GM21528 (cell line): ENCODE measurements at regions not wholly inside any gene's neighbourhood (a gene's known extent, or its start where the extent isn't known, plus 50 kb on each side); places are given as distances from the start of the nearest gene placed in this dataset.
A peak's percentile ranks its signal among the peaks of the same experiment; 100 is the strongest.
"Not testable (repeated sequence)": the region's sequence is repeated elsewhere in the genome, so short reads cannot be mapped to it uniquely, and the experiment has no call there.

Experiments
- ATAC-seq: cut with Tn5 transposase; IDR thresholded peaks from one replicate; pipeline ENCODE4 v1.9.1; 2021; ENCODE audit warnings: mild to moderate bottlenecking, moderate library complexity; ENCODE audit not compliant: unreplicated experiment, low FRiP score

DNA sequence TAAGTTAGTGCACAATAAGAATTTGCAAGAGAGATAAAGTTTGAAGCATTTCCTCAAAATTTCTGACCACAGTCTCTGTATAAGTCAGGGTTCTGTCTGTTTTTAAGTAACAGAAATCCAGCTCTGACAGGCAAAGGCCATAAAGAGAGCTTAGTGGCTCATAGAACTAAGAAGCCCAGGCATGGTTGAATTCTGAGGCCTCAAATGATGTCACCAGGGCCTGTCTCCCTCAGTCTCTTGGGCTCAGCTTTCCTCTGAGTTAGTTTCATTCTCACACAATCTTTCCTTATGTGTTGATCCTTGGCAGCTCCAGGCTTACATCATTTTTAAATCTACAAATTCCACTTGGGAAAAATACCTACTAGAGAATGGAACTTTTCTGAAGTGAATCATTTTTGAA, 173.4 kb upstream of the ATP2B1 start:
- peak; percentile 45 for ATAC-seq

- ATAC-seq = peak; percentile 94
Observed at GRCh38 chr12:89880690-89881350, 172.2 kb upstream of the ATP2B1 start.

DNA sequence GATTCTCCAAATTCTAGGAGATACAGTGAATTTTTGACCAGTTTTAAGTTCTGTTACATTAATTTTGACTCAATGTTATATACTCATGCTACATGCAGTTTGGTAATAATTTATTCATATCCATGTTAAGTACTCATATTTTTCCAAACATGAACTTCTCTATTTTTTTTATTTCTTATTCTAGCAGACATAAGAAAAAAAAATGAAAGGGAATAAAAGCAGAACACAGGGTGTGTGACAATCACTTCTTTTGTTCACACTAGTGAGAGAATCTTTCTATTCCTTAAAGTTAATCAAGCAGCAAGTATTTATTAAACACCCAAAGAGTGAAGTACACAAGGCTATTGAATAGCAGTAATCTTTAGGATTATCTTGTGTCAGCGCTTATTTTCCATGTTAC, 171.1 kb upstream of the ATP2B1 start:
- no peak for ATAC-seq

DNA sequence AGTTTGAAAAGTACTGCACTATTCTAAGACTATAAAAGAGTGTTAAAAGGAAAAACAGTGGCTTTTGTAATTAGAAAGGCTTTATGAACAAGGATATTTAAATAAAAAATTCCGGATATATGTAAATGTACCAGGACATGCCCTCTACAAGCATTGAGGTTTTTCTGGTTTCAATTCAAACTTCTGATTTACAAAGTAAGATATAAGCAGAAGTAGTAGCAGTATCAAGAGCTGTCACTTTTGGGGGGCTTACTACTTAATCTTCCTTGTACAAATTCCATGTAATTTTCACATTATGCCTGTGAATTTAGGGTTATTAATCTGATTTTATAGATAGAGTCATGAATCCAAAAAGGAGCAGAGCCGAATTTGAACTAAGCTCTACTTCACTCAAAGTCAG, 170.3 kb upstream of the ATP2B1 start:
- ATAC-seq = no peak

DNA sequence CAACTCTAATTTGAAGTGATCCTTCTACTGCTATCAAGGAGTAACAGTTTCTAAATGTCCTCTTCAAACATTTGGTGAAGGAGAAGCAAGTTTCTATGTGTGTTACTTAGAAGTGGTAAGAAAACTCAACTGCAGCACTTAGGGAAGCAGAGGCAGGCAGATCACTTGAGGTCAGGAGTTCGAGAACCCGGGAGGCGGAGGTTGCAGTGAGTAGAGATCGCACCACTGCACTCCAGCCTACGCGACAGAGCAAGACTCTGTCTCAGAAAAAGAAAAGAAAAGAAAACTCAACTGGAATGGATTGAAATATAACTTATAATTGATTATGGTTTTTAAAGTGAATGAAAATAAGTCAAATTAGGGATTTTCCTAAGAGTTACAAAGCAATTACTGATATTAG, 169.7 kb upstream of the ATP2B1 start:
- ATAC-seq = no peak

GRCh38 chr12:89877671-89878070, 169.0 kb upstream of the ATP2B1 start:
- no peak for ATAC-seq

- ATAC-seq = no peak
Observed at GRCh38 chr12:89877136-89877535, 168.5 kb upstream of the ATP2B1 start.

DNA sequence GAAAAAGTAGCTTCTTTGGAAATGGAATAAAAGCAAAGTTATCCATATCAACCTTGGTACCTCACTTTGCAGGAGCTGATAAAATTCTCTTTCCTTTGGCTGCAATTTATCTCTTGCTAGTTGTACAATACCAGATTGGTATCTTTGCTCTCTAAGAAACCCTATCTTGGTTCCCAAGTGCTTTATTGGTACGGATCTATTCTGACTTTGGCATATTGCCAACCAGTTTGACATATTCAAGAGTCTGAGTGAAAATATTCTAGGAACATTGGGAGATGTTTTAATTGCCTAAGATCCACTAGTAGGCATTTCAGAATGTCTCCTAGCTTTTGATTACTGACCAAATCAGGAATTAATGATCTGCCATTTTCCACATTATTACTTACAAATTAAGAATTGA, 167.2 kb upstream of the ATP2B1 start:
- no peak for ATAC-seq

DNA sequence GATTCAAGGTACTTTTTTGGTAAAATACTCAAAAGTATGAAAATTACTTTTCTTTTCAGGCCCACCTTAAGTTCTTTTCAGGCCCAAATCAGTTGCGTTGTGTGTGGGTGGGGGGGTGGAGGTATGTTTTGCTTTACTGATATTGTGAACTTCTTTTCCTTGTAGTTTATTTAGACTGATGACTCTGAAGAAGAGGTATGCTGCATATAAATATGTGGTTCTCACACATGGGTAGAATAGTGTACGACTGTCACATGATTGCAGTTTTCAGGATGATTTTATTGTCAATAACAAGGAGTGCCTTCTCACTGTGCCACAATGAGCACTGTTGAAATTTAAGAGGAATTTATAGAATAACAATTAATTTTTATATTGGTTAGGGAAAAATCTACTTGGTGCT, 166.6 kb upstream of the ATP2B1 start:
- no peak for ATAC-seq

- ATAC-seq = no peak
Observed at GRCh38 chr12:89874146-89874545, 165.5 kb upstream of the ATP2B1 start.

DNA sequence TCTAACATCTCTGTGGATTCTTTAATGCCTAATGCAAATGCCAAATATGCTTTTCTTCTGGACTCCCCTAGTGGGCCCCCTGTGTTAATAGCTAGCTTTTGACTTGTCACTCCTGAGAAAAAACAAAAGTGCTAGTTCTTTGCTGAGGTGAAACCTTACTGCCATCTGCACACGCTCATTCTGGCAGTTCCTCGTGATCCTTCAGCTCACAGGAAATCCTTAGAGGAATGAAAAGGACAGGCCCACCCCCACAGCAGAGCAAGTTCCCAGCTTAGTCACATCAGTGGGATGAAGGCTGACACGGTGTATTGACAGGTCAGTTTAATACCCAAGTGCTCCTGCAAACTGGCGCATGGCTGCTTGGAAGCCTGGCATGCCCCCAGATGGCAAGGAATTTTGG, 165.1 kb upstream of the ATP2B1 start:
- no peak for ATAC-seq

- ATAC-seq = no peak
Observed at GRCh38 chr12:89872922-89873630, 164.4 kb upstream of the ATP2B1 start.

- no peak for ATAC-seq
Observed at GRCh38 chr12:89870413-89871184, 162.0 kb upstream of the ATP2B1 start.

GRCh38 chr12:89867611-89868010, 159.0 kb upstream of the ATP2B1 start:
- ATAC-seq = not testable (repeated sequence)

DNA sequence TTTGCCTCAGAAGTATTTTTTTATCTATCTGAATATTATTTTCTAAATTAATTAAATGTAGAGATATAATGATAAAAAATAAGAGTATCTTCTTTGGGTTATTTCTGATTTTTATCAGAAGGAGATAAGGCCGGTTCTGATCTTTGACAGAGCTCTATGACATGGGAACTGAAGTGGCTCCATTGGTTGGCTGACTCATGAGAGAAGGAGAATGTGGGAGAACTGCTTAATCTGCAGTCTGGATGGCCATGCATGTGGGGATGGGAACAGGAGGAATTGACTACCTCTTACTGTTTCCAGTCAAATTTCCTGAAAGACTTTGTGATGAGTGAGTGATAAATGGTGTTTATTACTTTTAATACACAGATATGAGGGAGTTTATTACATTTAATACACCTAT, 155.8 kb upstream of the ATP2B1 start:
- no peak for ATAC-seq

GRCh38 chr12:89863968-89864367, 155.3 kb upstream of the ATP2B1 start:
- peak; percentile 34 for ATAC-seq

- peak; percentile 83 for ATAC-seq
Observed at GRCh38 chr12:89863493-89863938, 154.9 kb upstream of the ATP2B1 start.

- ATAC-seq = peak; percentile 63
Observed at GRCh38 chr12:89862511-89863445, 154.1 kb upstream of the ATP2B1 start.

- ATAC-seq = no peak
Observed at GRCh38 chr12:89861086-89861485, 152.4 kb upstream of the ATP2B1 start.

DNA sequence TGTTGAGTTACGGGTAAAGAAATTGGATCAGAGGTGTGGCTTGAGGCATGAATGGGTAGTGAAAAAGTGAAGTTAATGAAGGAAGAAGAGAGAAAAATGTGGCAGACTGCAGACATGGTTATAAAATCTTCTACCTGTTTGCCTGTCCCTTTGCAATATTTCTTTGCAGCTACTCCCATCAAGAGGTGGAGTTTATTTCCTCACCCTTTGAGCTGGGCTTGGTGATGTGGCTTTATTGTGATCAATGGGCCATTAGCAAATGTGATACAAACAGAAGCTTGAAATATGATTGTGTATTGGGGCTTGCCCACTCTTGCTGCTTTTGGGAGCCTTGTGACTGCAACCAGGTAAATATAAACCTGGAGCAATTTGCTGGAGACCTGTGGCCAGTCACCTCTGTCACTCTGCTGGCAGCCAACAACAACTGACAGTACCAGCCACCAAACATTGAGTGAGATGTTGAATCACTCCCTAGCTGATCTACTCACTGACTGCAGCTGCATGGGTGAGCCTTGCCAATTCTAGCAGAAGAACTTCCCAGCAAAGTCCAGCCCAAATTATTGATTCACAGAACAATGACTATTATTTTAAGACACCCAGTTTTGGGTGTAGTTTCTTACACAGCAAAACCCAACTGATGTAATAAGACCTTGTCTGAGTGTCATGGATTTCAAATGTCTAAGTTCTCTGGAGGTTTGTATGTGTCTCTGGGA, 151.0 kb upstream of the ATP2B1 start:
- no peak for ATAC-seq
